Naive thymus-derived CD4-positive, alpha-beta T cell (primary cell): ENCODE measurements at regions not wholly inside any gene's neighbourhood (a gene's known extent, or its start where the extent isn't known, plus 50 kb on each side); places are given as distances from the start of the nearest gene placed in this dataset.
A peak's percentile ranks its signal among the peaks of the same experiment; 100 is the strongest.
"Not testable (repeated sequence)": the region's sequence is repeated elsewhere in the genome, so short reads cannot be mapped to it uniquely, and the experiment has no call there.

Experiments
- ATAC-seq: fragments of 150-1000 bp; cut with Tn5 transposase; 2 replicates; pipeline ENCODE4 v1.10.0; 2021; ENCODE audit warnings: mild to moderate bottlenecking, moderate library complexity
- CTCF ChIA-PET: fragments of 350-600 bp; sonication (Branson Sonifier 250); formaldehyde crosslinking; loops from one replicate; lab custom pipeline; 2021; ENCODE audit warnings: antibody characterized with exemption; lab: Charles Lee
- POLR2A ChIA-PET: fragments of 350-600 bp; sonication (Branson Sonifier 250); formaldehyde crosslinking; loops from one replicate; lab custom pipeline; 2021; ENCODE audit warnings: antibody characterized with exemption, inconsistent platforms; lab: Charles Lee
- DNase-seq, 9 donors: peaks; one replicate each; pipeline versions ENCODE4 v3.0.0 to v3.0.0-alpha.2; 2020 to 2022; ENCODE audit warnings: mixed read lengths in 1 of 9
- H3K27ac ChIP-seq: one replicate; pipeline ENCODE4 v1.7.0; 2013; ENCODE audit warnings: mild to moderate bottlenecking, low read depth, low read length, moderate library complexity
- H3K27me3 ChIP-seq, 2 donors: one replicate each; pipeline ENCODE4 v1.7.0; 2013; ENCODE audit warnings: low read length in 2 of 2, mild to moderate bottlenecking in 2 of 2, moderate library complexity in 2 of 2; ENCODE audit not compliant: control insufficient read depth in 2 of 2, insufficient read depth in 2 of 2
- H3K36me3 ChIP-seq, 3 experiments: 1 replicate in 2 of 3; 2 replicates in 1 of 3; pipeline ENCODE4 v1.7.0; 2013; ENCODE audit warnings: low read length in 3 of 3, mild to moderate bottlenecking in 3 of 3, moderate library complexity in 1 of 3; ENCODE audit not compliant: insufficient read depth in 3 of 3, control insufficient read depth in 2 of 3
- H3K4me1 ChIP-seq, 2 donors: one replicate each; pipeline ENCODE4 v1.7.0; 2013; ENCODE audit warnings: low read length in 2 of 2, mild to moderate bottlenecking in 2 of 2, moderate library complexity in 1 of 2; ENCODE audit not compliant: control insufficient read depth in 2 of 2, insufficient read depth in 2 of 2
- H3K4me3 ChIP-seq: 2 replicates; pipeline ENCODE4 v1.7.0; 2013; ENCODE audit warnings: mild to moderate bottlenecking, low read length
- H3K9me3 ChIP-seq, 3 experiments: 1 replicate in 2 of 3; 2 replicates in 1 of 3; pipeline ENCODE4 v1.7.0; 2013; ENCODE audit warnings: low read length in 3 of 3; ENCODE audit not compliant: control insufficient read depth in 2 of 3
- H3K27ac Mint-ChIP-seq, 9 donors: one replicate each; pipeline ENCODE4 v1.8.0; 2020 to 2022; ENCODE audit warnings: mixed read lengths in 9 of 9, mild to moderate bottlenecking in 8 of 9, moderate library complexity in 5 of 9, inconsistent platforms in 2 of 9
- H3K27me3 Mint-ChIP-seq, 5 donors: one replicate each; pipeline ENCODE4 v1.8.0; 2021 to 2022; ENCODE audit warnings: mixed read lengths in 5 of 5, mild to moderate bottlenecking in 1 of 5
- H3K36me3 Mint-ChIP-seq, 5 donors: one replicate each; pipeline ENCODE4 v1.8.0; 2020 to 2022; ENCODE audit warnings: mixed read lengths in 5 of 5, mild to moderate bottlenecking in 3 of 5, inconsistent platforms in 1 of 5
- H3K4me1 Mint-ChIP-seq, 7 donors: one replicate each; pipeline ENCODE4 v1.8.0; 2020 to 2022; ENCODE audit warnings: mixed read lengths in 7 of 7, mild to moderate bottlenecking in 3 of 7, inconsistent platforms in 1 of 7
- H3K4me3 Mint-ChIP-seq, 10 donors: one replicate each; pipeline ENCODE4 v1.8.0; 2020 to 2022; ENCODE audit warnings: mild to moderate bottlenecking in 10 of 10, mixed read lengths in 10 of 10, moderate library complexity in 6 of 10, inconsistent platforms in 2 of 10
- H3K9me3 Mint-ChIP-seq, 11 donors: one replicate each; pipeline ENCODE4 v1.8.0; 2020 to 2022; ENCODE audit warnings: mixed read lengths in 11 of 11, mild to moderate bottlenecking in 4 of 11, inconsistent platforms in 1 of 11, moderate library complexity in 1 of 11
- intact Hi-C, 2 donors: fragments of 100-400 bp; cut with micrococcal nuclease; formaldehyde crosslinking; loops; one replicate each; pipeline ENCODE4 v1.15.1; 2023

- no peak for ATAC-seq
- Histone ChIP-seq H3K27me3 (no peaks in the 10 kb centered on the region), H3K4me1 (no peaks in the 10 kb centered on the region), H3K27ac (no peak overlapping the region), H3K36me3 (no peaks in the 10 kb centered on the region), H3K4me3 (no peak overlapping the region), H3K9me3 (no peaks in the 10 kb centered on the region)
- Mint-ChIP-seq H3K36me3 (peaks cover 0 to 3% (median 0%) of the 10 kb centered on the region in 5 donors), H3K27ac (no peak overlapping the region), H3K4me3 (no peak overlapping the region), H3K27me3 (peaks cover 0 to 4% (median 0%) of the 10 kb centered on the region in 5 donors), H3K9me3 (peaks cover 0 to 6% (median 1%) of the 10 kb centered on the region in 11 donors), H3K4me1 (peaks cover 0 to 5% (median 0%) of the 10 kb centered on the region in 7 donors)
- ChIA-PET POLR2A (no interaction called here), CTCF (no interaction called here)
- DNase-seq = no peak
- intact Hi-C loops = no loop called here
These were observed 199.9 kb upstream of the KCNMB2 start for GRCh38 chr3:178336336-178336735.

DNA sequence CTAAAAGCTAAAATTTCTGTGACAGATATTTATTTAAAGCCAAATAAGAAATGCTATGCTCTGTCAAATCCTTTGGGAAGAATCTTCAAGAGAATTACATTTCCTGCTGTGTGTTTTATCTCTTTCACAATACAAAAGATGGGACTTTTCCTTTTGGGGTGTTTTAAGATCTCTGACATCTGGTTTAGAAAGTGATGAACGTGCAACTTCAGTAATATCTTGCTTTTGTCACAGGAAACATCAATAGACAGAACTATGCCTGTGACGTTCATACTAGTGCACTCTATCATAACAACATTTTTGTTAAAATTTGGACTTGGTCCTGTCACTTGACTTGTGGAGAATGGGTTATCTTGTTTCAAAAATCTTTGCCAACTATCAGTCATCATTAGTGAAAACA, 195.7 kb upstream of the KCNMB2 start:
- Histone ChIP-seq H3K36me3 (no peaks in the 10 kb centered on the region), H3K9me3 (no peaks in the 10 kb centered on the region), H3K27ac (no peak overlapping the region), H3K27me3 (no peaks in the 10 kb centered on the region), H3K4me1 (no peaks in the 10 kb centered on the region), H3K4me3 (no peak overlapping the region)
- H3K27me3 Mint-ChIP-seq = peaks cover 0 to 9% (median 0%) of the 10 kb centered on the region in 5 donors
- ChIA-PET POLR2A (no interaction called here), CTCF (no interaction called here)
- H3K4me1 Mint-ChIP-seq = no peaks in the 10 kb centered on the region
- ATAC-seq (no peak), DNase-seq (no peak)
- H3K36me3 Mint-ChIP-seq = no peaks in the 10 kb centered on the region
- H3K4me3 Mint-ChIP-seq = no peak overlapping the region
- H3K9me3 Mint-ChIP-seq = peaks cover 0 to 6% (median 0%) of the 10 kb centered on the region in 11 donors
- H3K27ac Mint-ChIP-seq = no peak overlapping the region
- intact Hi-C loops = no loop called here

- Histone ChIP-seq H3K36me3 (no peaks in the 10 kb centered on the region), H3K4me1 (no peaks in the 10 kb centered on the region), H3K27me3 (no peaks in the 10 kb centered on the region), H3K9me3 (no peaks in the 10 kb centered on the region), H3K27ac (no peak overlapping the region), H3K4me3 (no peak overlapping the region)
- no peaks in the 10 kb centered on the region for H3K9me3 Mint-ChIP-seq
- peaks cover 0 to 9% (median 0%) of the 10 kb centered on the region in 5 donors for H3K27me3 Mint-ChIP-seq
- no peak overlapping the region for H3K4me3 Mint-ChIP-seq
- DNase-seq (no peak), ATAC-seq (no peak)
- ChIA-PET CTCF (no interaction called here), POLR2A (no interaction called here)
- H3K4me1 Mint-ChIP-seq = no peaks in the 10 kb centered on the region
- no peak overlapping the region for H3K27ac Mint-ChIP-seq
- intact Hi-C loops = no loop called here
- H3K36me3 Mint-ChIP-seq = no peaks in the 10 kb centered on the region
These were observed 194.6 kb upstream of the KCNMB2 start for GRCh38 chr3:178341636-178342035.

DNA sequence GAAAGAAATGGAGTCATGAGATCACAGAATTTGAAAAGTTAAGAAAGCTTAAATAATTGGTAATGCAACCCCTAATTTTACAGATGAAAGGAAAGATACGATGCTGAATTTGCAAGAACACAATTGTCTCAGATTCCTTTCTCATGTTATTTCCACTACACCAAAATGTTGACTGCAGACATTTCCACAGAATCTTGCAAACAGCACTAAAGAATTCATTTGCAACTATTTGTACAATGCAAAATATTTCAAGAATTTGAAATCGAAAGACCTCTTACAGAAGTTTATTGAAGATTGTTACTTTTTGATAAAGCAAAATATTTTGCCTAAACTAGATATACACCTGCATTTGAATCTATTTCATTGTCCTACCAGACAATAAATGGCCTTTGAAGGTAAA, 194.1 kb upstream of the KCNMB2 start:
- intact Hi-C loops = no loop called here
- no peak overlapping the region for H3K27ac Mint-ChIP-seq
- DNase-seq (no peak), ATAC-seq (no peak)
- no peaks in the 10 kb centered on the region for H3K36me3 Mint-ChIP-seq
- no peaks in the 10 kb centered on the region for H3K9me3 Mint-ChIP-seq
- Histone ChIP-seq H3K4me3 (no peak overlapping the region), H3K27me3 (no peaks in the 10 kb centered on the region), H3K4me1 (no peaks in the 10 kb centered on the region), H3K9me3 (no peaks in the 10 kb centered on the region), H3K36me3 (no peaks in the 10 kb centered on the region), H3K27ac (no peak overlapping the region)
- peaks cover 0 to 9% (median 0%) of the 10 kb centered on the region in 5 donors for H3K27me3 Mint-ChIP-seq
- H3K4me1 Mint-ChIP-seq = no peaks in the 10 kb centered on the region
- CTCF ChIA-PET = no interaction called here
- no peak overlapping the region for H3K4me3 Mint-ChIP-seq
- POLR2A ChIA-PET = no interaction called here

DNA sequence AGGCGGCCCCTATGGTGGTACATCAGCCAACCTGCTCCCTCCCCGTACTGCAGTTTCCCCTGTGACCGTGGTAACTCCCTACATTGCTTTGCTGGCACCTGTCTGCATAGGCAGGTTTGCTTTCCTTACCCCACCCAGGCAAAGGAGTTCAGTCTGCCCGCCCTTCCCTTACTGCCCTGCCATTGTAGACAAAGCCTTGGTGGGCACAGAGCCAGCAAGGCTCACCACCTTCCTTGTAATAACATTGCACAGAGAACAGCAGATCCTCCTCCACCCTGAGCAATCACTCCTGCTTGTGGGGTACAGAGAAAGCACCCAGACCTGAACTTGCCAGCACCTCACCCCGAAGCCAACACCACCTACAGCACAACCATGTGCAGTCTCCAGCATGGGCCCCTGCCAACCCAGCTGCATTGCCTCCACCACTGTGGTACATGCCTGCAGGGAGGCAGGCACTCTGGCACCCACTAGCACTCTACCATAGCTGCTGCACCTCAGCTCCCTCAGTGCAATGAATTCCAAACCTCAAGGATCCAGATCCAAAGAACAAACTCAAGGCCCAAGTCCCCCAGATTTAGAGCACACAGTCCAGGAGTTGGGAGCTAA, 192.7 kb upstream of the KCNMB2 start:
- no peak overlapping the region for H3K27ac Mint-ChIP-seq
- ATAC-seq = no peak
- H3K4me3 ChIP-seq = no peak overlapping the region
- ChIA-PET POLR2A (no interaction called here), CTCF (no interaction called here)
- no peaks in the 10 kb centered on the region for H3K4me1 Mint-ChIP-seq
- H3K36me3 ChIP-seq = no peaks in the 10 kb centered on the region
- no peaks in the 10 kb centered on the region for H3K9me3 ChIP-seq
- no peak for DNase-seq
- no peaks in the 10 kb centered on the region for H3K27me3 ChIP-seq
- no peaks in the 10 kb centered on the region for H3K36me3 Mint-ChIP-seq
- H3K27ac ChIP-seq = no peak overlapping the region
- peaks cover 0 to 9% (median 0%) of the 10 kb centered on the region in 5 donors for H3K27me3 Mint-ChIP-seq
- H3K4me1 ChIP-seq = no peaks in the 10 kb centered on the region
- no peak overlapping the region for H3K4me3 Mint-ChIP-seq
- H3K9me3 Mint-ChIP-seq = peaks cover 0 to 2% (median 0%) of the 10 kb centered on the region in 11 donors
- intact Hi-C loops = no loop called here

DNA sequence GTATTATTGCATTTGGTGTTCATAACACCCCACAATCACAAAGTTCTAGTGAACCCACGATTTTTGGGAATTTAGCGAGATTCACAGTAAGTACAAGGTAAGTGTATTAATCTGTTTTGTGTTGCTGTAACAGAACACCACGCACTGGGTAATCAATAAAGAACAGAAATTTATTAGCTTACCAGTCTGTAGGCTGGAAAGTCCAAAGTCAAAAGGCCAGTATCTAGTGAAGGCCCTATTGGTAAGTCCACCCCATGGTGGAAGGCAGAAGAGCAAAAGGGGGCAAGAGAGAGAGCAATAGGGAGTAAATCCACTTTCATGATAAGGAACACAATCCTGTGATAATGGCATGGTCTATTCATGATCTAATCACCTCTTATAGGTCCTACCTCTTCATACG, 190.3 kb upstream of the KCNMB2 start:
- Mint-ChIP-seq H3K9me3 (peaks cover 0 to 4% (median 0%) of the 10 kb centered on the region in 11 donors), H3K27me3 (peaks cover 0 to 10% (median 0%) of the 10 kb centered on the region in 5 donors), H3K36me3 (no peaks in the 10 kb centered on the region), H3K4me1 (no peaks in the 10 kb centered on the region), H3K4me3 (no peak overlapping the region), H3K27ac (no peak overlapping the region)
- Histone ChIP-seq H3K36me3 (no peaks in the 10 kb centered on the region), H3K4me3 (no peak overlapping the region), H3K27ac (no peak overlapping the region), H3K27me3 (no peaks in the 10 kb centered on the region), H3K9me3 (no peaks in the 10 kb centered on the region), H3K4me1 (no peaks in the 10 kb centered on the region)
- intact Hi-C loops = no loop called here
- ChIA-PET POLR2A (no interaction called here), CTCF (interaction anchor here (0.6 to 0.7 kb wide), 2 partner anchors 960 to 1154 kb away, joined by 3 to 7 read pairs; no protein-coding TSS in a partner anchor)
- DNase-seq (no peak), ATAC-seq (no peak)

GRCh38 chr3:178348561-178349217, 187.5 kb upstream of the KCNMB2 start:
- H3K27ac ChIP-seq, H3K4me1 ChIP-seq, H3K9me3 Mint-ChIP-seq, H3K27me3 ChIP-seq, H3K4me3 Mint-ChIP-seq, H3K4me1 Mint-ChIP-seq, POLR2A ChIA-PET, intact Hi-C loops, H3K9me3 ChIP-seq, CTCF ChIA-PET, H3K36me3 Mint-ChIP-seq, DNase-seq, H3K4me3 ChIP-seq, H3K36me3 ChIP-seq, H3K27ac Mint-ChIP-seq, H3K27me3 Mint-ChIP-seq: not testable (repeated sequence)
- peak; percentile 14 for ATAC-seq
